IMR-90 (cell line): ENCODE measurements at regions not wholly inside any gene's neighbourhood (a gene's known extent, or its start where the extent isn't known, plus 50 kb on each side); places are given as distances from the start of the nearest gene placed in this dataset.

ENCODE experiments used
- ATAC-seq: fragments of 200-7000 bp; cut with Tn5 transposase; 2 replicates; pipeline ENCODE4 v1.9.1; 2020; ENCODE audit warnings: low read depth, mild to moderate bottlenecking, moderate library complexity
- BruUV-seq: library from RNA; stranded (reverse); fragments of 400-500 nt; replicated peaks from 2 replicates; lab custom pipeline; 2021; lab: Mats Ljungman, UMichigan
- CTCF ChIA-PET: fragments of 300-600 bp; formaldehyde crosslinking; extraction: SDS; loops from one replicate; lab custom pipeline; 2021; ENCODE audit warnings: antibody characterized with exemption; lab: Yijun Ruan, JAX
- POLR2A ChIA-PET: fragments of 300-600 bp; sonication (Branson Sonifier 250); formaldehyde crosslinking; loops from one replicate; lab custom pipeline; 2022; ENCODE audit warnings: antibody characterized with exemption; ENCODE audit not compliant: unreplicated experiment; lab: Charles Lee
- DNase-seq: peaks from one replicate; pipeline ENCODE4 v3.0.0; 2013
- H2AFZ ChIP-seq: replicated peaks from 2 replicates; pipeline ENCODE3; 2013; ENCODE audit warnings: low read length, mild to moderate bottlenecking; ENCODE audit not compliant: poor library complexity
- H2AK5ac ChIP-seq: 2 replicates; pipeline ENCODE4 v1.6.1; 2013; ENCODE audit warnings: low read depth, low read length, inconsistent platforms
- H2AK9ac ChIP-seq: replicated peaks from 2 replicates; pipeline ENCODE3; 2013; ENCODE audit warnings: mild to moderate bottlenecking, low read depth, low read length, moderate library complexity; ENCODE audit not compliant: poor library complexity
- H2BK120ac ChIP-seq: 2 replicates; pipeline ENCODE4 v1.6.1; 2013; ENCODE audit warnings: low read depth, low read length, inconsistent platforms
- H2BK15ac ChIP-seq: 3 replicates; pipeline ENCODE4 v1.6.1; 2013; ENCODE audit warnings: low read depth, low read length, inconsistent platforms
- H2BK20ac ChIP-seq: 2 replicates; pipeline ENCODE4 v1.6.1; 2013; ENCODE audit warnings: low read depth, mild to moderate bottlenecking, inconsistent platforms, low read length, moderate library complexity
- H2BK5ac ChIP-seq: 2 replicates; pipeline ENCODE4 v1.6.1; 2013; ENCODE audit warnings: mild to moderate bottlenecking, low read depth, low read length, inconsistent platforms; ENCODE audit not compliant: poor library complexity, severe bottlenecking
- H3K14ac ChIP-seq: replicated peaks from 2 replicates; pipeline ENCODE4 v1.6.1; 2013; ENCODE audit warnings: low read depth, low read length, inconsistent platforms
- H3K18ac ChIP-seq: 2 replicates; pipeline ENCODE4 v1.6.1; 2013; ENCODE audit warnings: low read depth, low read length, control low read depth
- H3K23ac ChIP-seq: 2 replicates; pipeline ENCODE4 v1.6.1; 2013; ENCODE audit warnings: low read depth, low read length, inconsistent platforms
- H3K27ac ChIP-seq: 2 replicates; pipeline ENCODE4 v1.5.1; 2013; ENCODE audit warnings: mild to moderate bottlenecking, control low read depth, low read length; ENCODE audit not compliant: insufficient read depth
- H3K27me3 ChIP-seq: 2 replicates; pipeline ENCODE4 v1.6.1; 2013; ENCODE audit warnings: low read length; ENCODE audit not compliant: control insufficient read depth, insufficient read depth
- H3K36me3 ChIP-seq: 2 replicates; pipeline ENCODE4 v1.6.1; 2013; ENCODE audit warnings: low read length, mixed read lengths; ENCODE audit not compliant: control insufficient read depth, insufficient read depth
- H3K4ac ChIP-seq: 2 replicates; pipeline ENCODE4 v1.6.1; 2013; ENCODE audit warnings: low read depth, low read length, inconsistent platforms
- H3K4me1 ChIP-seq: 2 replicates; pipeline ENCODE4 v1.6.1; 2013; ENCODE audit warnings: low read length, mixed read lengths; ENCODE audit not compliant: control insufficient read depth, insufficient read depth
- H3K4me2 ChIP-seq: 2 replicates; pipeline ENCODE4 v1.6.1; 2013; ENCODE audit warnings: low read depth, mild to moderate bottlenecking, control low read depth, low read length, moderate library complexity
- H3K4me3 ChIP-seq: 2 replicates; pipeline ENCODE4 v1.5.1; 2013; ENCODE audit warnings: low read depth, mild to moderate bottlenecking, control low read depth, low read length, moderate library complexity; ENCODE audit not compliant: insufficient read depth
- H3K56ac ChIP-seq: 2 replicates; pipeline ENCODE4 v1.6.1; 2013; ENCODE audit warnings: low read length, inconsistent platforms; ENCODE audit not compliant: insufficient read depth; ENCODE audit errors: extremely low read depth
- H3K79me1 ChIP-seq, 2 experiments: 2 replicates each; pipeline ENCODE4 v1.6.1; 2013; ENCODE audit warnings: low read length in 2 of 2, inconsistent platforms in 1 of 2, low read depth in 1 of 2
- H3K9ac ChIP-seq: 2 replicates; pipeline ENCODE4 v1.6.1; 2013; ENCODE audit warnings: low read depth, low read length, control low read depth
- H3K9me1 ChIP-seq: 2 replicates; pipeline ENCODE4 v1.6.1; 2013; ENCODE audit warnings: low read length, inconsistent platforms; ENCODE audit not compliant: insufficient read depth
- H3K9me3 ChIP-seq: 2 replicates; pipeline ENCODE4 v1.6.1; 2013; ENCODE audit warnings: low read length; ENCODE audit not compliant: control insufficient read depth, insufficient read depth
- H4K20me1 ChIP-seq: 2 replicates; pipeline ENCODE4 v1.6.1; 2013; ENCODE audit warnings: low read length, inconsistent platforms; ENCODE audit not compliant: insufficient read depth
- H4K5ac ChIP-seq: 2 replicates; pipeline ENCODE4 v1.6.1; 2013; ENCODE audit warnings: mild to moderate bottlenecking, low read depth, low read length, control low read depth
- H4K8ac ChIP-seq, 2 experiments: 2 replicates each; pipeline ENCODE4 v1.6.1; 2013; ENCODE audit warnings: low read depth in 2 of 2, low read length in 2 of 2, control low read depth in 1 of 2, inconsistent platforms in 1 of 2
- H4K91ac ChIP-seq: 2 replicates; pipeline ENCODE4 v1.6.1; 2013; ENCODE audit warnings: low read depth, low read length, inconsistent platforms; ENCODE audit not compliant: insufficient read depth
- BHLHE40 ChIP-seq: fragments of 150-350 bp; IDR thresholded peaks from 2 replicates; pipeline ENCODE4 v1.6.1; 2016; ENCODE audit warnings: mild to moderate bottlenecking, low read depth, low read length
- MAZ ChIP-seq: IDR thresholded peaks from 2 replicates; pipeline ENCODE4 v1.6.1; 2012; ENCODE audit warnings: low read depth, mild to moderate bottlenecking, low read length, improper control_type of control experiment, moderate library complexity, borderline replicate concordance
- MXI1 ChIP-seq: IDR thresholded peaks from 2 replicates; pipeline ENCODE4 v1.6.1; 2012; ENCODE audit warnings: low read depth, mild to moderate bottlenecking, low read length, moderate library complexity, borderline replicate concordance
- RAD21 ChIP-seq: IDR thresholded peaks from 2 replicates; pipeline ENCODE4 v1.6.1; 2012; ENCODE audit warnings: low read length, improper control_type of control experiment
- RFX5 ChIP-seq: IDR thresholded peaks from 2 replicates; pipeline ENCODE4 v1.8.0; 2012; ENCODE audit warnings: low read depth, mild to moderate bottlenecking, low read length, moderate library complexity
- WGBS, 2 experiments: methylation state at CpG; one replicate each; pipeline versions ENCODE4 v1.1.5 to v1.1.7; 2013; ENCODE audit warnings: missing lambda C conversion rate in 2 of 2; ENCODE audit not compliant: insufficient read length in 1 of 2; ENCODE audit errors: extremely low coverage in 2 of 2; 5-methylcytosine and 5-hydroxymethylcytosine counted together
- dilution Hi-C: fragments of 300-500 bp; cut with HindIII; formaldehyde crosslinking; loops from one replicate; pipeline ENCODE4 v1.14.3; 2018; ENCODE audit warnings: low sequenced_read_pairs; ENCODE audit not compliant: unreplicated experiment
- in situ Hi-C: fragments of 300-500 bp; cut with MboI; formaldehyde crosslinking; loops from 3 replicates; pipeline ENCODE4 v1.14.3; 2019; ENCODE audit warnings: low sequenced_read_pairs, inconsistent platforms, mixed read lengths
- intact Hi-C: fragments of 100-400 bp; cut with micrococcal nuclease; formaldehyde crosslinking; loops from 2 replicates; pipeline ENCODE4 v1.10.0; 2022
- TF ChIP-seq, protein P1 (sequence below): fragments of 150-350 bp; IDR thresholded peaks from 2 replicates; pipeline ENCODE4 v1.6.1; 2016; ENCODE audit warnings: low read depth, mild to moderate bottlenecking, low read length, moderate library complexity, borderline replicate concordance
- TF ChIP-seq, protein P2 (sequence below): conservative IDR thresholded peaks from 2 replicates; pipeline ENCODE4 v1.5.1; 2012; ENCODE audit warnings: mild to moderate bottlenecking, low read depth, low read length, improper control_type of control experiment

DNA sequence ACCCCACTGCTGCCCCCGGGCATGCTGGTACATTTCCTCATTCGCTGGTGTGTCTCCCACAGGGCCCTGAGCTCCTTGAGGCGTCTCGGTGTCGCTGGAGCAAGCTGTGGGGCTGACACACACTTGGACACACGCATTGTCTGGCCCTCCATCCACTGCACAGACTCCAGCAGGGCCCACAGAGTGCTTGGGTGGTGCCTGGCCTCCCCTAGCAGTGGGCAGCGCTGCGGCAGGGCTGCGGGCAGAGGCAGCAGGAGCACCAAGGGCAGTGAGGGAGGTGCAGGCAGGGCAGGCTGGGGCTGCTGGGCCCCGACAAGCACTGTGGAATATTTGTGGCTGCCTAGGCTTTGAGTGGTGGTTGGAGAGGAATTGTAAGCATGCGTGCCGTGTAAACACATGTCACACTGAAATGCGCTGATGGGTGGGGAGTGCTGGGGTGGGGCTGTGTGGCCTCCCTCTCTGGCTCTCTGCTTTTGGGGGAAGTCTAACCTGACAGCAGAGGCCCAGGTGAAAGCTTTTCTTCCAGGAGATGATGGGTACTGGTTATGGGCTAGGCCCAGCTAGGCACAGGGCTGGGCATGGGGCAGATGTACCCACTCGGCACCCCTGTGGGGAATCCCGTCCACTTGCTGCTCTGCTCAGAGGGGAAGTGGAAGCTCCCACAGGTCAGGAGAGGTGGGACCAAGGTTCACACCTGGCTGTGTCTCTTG is 55.5 kb upstream of the HS6ST1 start:
- H3K36me3 ChIP-seq = no peaks in the 10 kb centered on the region
- ChIA-PET CTCF (interaction anchor here (0.6 to 1.1 kb wide), 2 partner anchors 19 to 895 kb away, joined by 3 to 5 read pairs; no protein-coding TSS in a partner anchor), POLR2A (interaction anchor here (0.5 kb wide), 1 partner anchor 190 kb away, joined by 3 read pairs; no protein-coding TSS in a partner anchor)
- H3K9me1 ChIP-seq = peaks cover 20% of the 10 kb centered on the region
- no TSS peak for BruUV-seq
- H2AK5ac ChIP-seq = peak overlapping the region; percentile 100
- H4K20me1 ChIP-seq = no peaks in the 10 kb centered on the region
- ATAC-seq (peak; percentile 94), DNase-seq (peak; percentile 87)
- peak overlapping the region; percentile 99 for H4K91ac ChIP-seq
- peak overlapping the region; percentile 99 for H2BK120ac ChIP-seq
- peaks cover 0 to 6% of the 10 kb centered on the region in 2 experiments; a peak in 1 of 4 replicates for H3K79me1 ChIP-seq
- H4K5ac ChIP-seq = peak overlapping the region; percentile 82
- WGBS, 2 experiments = 26% methylated on average over 7 of the region's 15 CpGs; no CpG with 5 or more reads in 1 of the 2 experiments
- TF ChIP-seq RFX5 = no peak
- peak; percentile 23; the same call in 1 of the 2 replicates for TF ChIP-seq RAD21
- TF ChIP-seq, protein P1, sequence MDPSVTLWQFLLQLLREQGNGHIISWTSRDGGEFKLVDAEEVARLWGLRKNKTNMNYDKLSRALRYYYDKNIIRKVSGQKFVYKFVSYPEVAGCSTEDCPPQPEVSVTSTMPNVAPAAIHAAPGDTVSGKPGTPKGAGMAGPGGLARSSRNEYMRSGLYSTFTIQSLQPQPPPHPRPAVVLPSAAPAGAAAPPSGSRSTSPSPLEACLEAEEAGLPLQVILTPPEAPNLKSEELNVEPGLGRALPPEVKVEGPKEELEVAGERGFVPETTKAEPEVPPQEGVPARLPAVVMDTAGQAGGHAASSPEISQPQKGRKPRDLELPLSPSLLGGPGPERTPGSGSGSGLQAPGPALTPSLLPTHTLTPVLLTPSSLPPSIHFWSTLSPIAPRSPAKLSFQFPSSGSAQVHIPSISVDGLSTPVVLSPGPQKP = no peak
- TF ChIP-seq BHLHE40 = peak; percentile 53; the same call in 1 of the 2 replicates
- peak; percentile 74; the same call in 1 of the 2 replicates for TF ChIP-seq MAZ
- no peak for TF ChIP-seq MXI1
- TF ChIP-seq, protein P2, sequence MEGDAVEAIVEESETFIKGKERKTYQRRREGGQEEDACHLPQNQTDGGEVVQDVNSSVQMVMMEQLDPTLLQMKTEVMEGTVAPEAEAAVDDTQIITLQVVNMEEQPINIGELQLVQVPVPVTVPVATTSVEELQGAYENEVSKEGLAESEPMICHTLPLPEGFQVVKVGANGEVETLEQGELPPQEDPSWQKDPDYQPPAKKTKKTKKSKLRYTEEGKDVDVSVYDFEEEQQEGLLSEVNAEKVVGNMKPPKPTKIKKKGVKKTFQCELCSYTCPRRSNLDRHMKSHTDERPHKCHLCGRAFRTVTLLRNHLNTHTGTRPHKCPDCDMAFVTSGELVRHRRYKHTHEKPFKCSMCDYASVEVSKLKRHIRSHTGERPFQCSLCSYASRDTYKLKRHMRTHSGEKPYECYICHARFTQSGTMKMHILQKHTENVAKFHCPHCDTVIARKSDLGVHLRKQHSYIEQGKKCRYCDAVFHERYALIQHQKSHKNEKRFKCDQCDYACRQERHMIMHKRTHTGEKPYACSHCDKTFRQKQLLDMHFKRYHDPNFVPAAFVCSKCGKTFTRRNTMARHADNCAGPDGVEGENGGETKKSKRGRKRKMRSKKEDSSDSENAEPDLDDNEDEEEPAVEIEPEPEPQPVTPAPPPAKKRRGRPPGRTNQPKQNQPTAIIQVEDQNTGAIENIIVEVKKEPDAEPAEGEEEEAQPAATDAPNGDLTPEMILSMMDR = no peak
- peak overlapping the region; percentile 99 for H3K4ac ChIP-seq
- in situ Hi-C loops (no loop called here), intact Hi-C loops (loop anchor here (2.0 kb wide), 1 partner anchor 45 kb away; no protein-coding TSS in a partner anchor), dilution Hi-C loops (no loop called here)
- H3K9me3 ChIP-seq = no peaks in the 10 kb centered on the region
- H2BK20ac ChIP-seq = peak overlapping the region; percentile 98
- H3K18ac ChIP-seq = peak overlapping the region; percentile 72
- no peak overlapping the region for H3K4me3 ChIP-seq
- H3K23ac ChIP-seq = peak overlapping the region; percentile 100
- H3K4me1 ChIP-seq = peaks cover 28% of the 10 kb centered on the region
- H3K56ac ChIP-seq = peak overlapping the region; percentile 77; the same call in 1 of the 2 replicates
- H2AFZ ChIP-seq = peak overlapping the region; percentile 80
- peak overlapping the region; percentile 52 for H2BK5ac ChIP-seq
- H3K9ac ChIP-seq = peak overlapping the region; percentile 19; the same call in 1 of the 2 replicates
- peak overlapping the region; percentile 22 for H3K4me2 ChIP-seq
- peak overlapping the region; percentile 88 to 90 for H4K8ac ChIP-seq
- H3K27me3 ChIP-seq = no peaks in the 10 kb centered on the region
- H2BK15ac ChIP-seq = peak overlapping the region; percentile 95; the same call in 2 of the 3 replicates
- H3K27ac ChIP-seq = peak overlapping the region; percentile 59
- peak overlapping the region; percentile 94 for H2AK9ac ChIP-seq
- H3K14ac ChIP-seq = peak overlapping the region; percentile 99
